HG02610 (cell line): ENCODE measurements at regions not wholly inside any gene's neighbourhood (a gene's known extent, or its start where the extent isn't known, plus 50 kb on each side); places are given as distances from the start of the nearest gene placed in this dataset.
A peak's percentile ranks its signal among the peaks of the same experiment; 100 is the strongest.
"Not testable (repeated sequence)": the region's sequence is repeated elsewhere in the genome, so short reads cannot be mapped to it uniquely, and the experiment has no call there.

Experiments
- ATAC-seq: cut with Tn5 transposase; IDR thresholded peaks from one replicate; pipeline ENCODE4 v1.9.1; 2021; ENCODE audit warnings: mild to moderate bottlenecking, moderate library complexity; ENCODE audit not compliant: unreplicated experiment

GRCh38 chr4:10853196-10853595 is 168.6 kb upstream of the CLNK start:
- ATAC-seq = no peak

DNA sequence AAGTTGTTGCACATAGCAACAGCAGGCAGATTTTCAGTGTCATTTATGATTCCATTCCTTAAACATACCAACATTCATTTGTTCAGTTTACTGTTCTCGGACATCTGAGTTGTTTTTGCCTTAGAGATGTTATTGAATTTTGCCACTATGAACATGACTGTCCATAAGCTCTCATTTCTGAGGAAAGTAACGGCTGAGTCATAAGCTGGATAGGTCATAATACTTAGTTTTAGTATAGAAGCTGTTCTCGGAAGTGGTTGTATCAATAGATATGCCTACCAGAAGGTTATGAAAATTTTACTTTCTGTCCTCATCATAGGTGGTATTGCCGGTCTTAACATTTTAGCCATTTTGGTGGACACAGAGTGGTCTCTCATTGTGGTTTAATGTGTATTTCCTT is 157.1 kb upstream of the CLNK start:
- ATAC-seq = no peak

DNA sequence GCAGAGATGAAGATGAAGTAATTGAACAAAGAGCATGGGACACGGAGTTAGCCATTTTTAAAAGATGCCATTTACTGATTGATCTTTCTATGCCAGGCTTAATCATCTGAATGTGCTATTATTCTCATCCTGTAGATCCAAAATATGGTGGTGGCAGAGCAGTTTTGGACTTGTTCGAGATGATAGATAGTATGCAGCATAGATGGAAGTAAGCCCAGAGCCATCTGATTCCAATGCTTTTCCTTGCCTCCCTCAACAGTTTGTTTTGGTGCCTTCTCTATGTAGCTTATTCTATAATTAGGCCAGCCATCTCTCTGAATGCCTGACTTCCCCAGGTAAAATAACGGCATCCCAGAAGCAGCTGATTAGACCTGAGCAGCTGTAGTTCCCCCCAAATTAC is 152.6 kb upstream of the CLNK start:
- ATAC-seq = no peak

DNA sequence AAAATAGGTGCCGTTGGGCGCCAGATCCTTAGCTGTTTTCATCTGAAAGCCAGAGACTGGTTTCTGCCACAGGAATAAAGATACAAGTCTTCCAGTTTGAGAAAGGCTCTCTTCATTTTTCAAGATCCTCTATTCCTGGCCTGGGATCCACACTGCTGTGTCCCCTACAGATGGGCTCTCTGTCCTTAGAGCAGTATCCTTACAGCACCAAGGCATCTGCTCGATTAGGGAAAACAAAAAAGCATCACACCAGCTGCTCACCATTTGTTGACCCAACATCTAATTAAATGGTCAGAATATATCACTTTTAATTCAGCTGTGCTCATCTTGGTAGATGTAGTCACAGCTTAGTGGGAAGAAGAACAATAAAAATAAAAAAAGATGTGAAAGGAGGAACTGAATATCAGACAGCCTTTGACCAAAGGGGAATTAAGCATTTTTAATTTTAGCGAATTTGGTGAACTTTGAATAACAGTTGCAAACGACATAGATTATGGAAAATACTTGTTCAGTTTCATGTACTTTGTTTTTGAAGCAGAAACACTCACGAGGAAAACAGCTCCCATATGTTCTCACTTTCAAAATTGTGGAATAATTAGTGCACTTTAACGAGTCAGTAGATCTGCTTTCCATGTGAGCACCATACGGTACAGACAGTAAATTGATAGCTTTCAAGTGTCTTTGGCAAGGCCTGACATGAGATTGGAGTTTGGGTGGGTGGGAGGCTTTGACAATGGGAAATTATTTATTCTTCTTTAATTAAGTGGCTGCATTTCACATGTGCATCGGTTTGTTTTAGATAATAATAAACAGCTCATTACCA is 148.4 kb upstream of the CLNK start:
- ATAC-seq = no peak

DNA sequence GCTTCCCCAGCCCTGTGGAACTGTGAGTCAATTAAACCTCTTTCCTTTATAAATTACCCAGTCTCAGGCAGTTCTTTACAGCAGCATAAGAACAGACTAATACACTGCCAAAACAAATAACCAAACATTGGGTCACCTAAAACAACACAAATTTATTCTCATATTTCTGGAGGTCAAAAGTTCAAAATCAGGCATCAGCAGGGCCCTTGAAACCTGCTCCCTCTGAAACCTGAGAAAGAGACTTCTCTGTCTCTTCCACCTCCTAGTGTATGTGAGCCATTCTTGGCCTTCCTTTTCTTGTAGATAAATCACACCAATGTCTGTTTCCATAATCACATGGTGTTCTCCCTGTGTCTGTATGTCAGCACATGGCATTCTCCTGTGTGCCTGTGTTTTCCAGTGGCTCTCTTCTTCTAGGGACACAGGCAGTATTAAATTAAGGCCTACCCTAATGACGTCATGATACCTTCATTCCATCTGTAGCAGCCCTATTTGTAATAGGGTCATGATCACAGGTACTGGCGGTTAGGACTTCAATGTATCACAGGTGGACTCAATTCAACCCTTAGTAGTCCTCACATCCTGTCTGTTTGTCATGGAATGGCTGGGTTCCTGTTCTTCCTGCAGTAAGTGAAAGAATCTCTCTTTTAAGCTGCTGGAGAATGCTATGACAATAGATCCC is 147.3 kb upstream of the CLNK start:
- no peak for ATAC-seq

- ATAC-seq = not testable (repeated sequence)
Observed at GRCh38 chr4:10828918-10829538, 144.5 kb upstream of the CLNK start.

GRCh38 chr4:10821826-10822225 is 137.3 kb upstream of the CLNK start:
- ATAC-seq = no peak

DNA sequence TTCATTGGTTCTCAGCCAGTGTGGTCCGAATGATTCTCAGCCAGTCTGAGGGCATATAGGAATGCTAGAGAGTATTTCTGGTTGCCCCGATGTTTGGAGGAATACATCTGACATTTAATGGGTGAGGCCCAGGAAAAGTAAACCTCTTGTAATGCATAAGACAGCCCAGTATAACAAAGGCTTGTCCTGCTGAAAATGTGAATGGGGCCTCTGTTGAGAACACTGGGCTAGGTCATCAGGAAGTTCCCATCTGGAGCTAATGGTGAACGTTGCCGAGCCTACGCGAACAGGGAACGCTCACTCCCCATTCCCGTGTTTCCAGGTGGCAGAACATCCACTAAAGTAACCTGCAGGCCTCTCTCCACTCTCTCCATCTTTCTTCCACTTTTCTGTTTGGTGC is 132.0 kb upstream of the CLNK start:
- ATAC-seq = no peak

DNA sequence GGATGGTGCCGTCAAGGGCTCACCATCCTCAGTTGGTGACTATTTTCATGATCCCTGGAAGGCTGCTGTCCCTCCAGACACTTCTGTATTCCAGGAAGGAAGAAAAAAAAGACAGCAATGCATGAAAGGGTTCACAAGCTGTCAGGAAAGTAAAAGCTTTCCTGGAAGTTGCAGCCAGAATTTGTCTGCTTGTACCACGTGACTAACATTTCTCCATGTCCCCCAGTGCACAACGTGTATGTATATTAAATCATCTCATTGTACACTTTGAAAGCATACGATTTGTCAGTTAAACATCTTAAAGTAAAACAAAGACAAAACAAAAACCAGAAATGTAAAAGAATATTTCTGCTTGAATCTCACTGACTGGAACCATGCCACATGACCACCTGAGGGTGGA is 127.4 kb upstream of the CLNK start:
- ATAC-seq = no peak

DNA sequence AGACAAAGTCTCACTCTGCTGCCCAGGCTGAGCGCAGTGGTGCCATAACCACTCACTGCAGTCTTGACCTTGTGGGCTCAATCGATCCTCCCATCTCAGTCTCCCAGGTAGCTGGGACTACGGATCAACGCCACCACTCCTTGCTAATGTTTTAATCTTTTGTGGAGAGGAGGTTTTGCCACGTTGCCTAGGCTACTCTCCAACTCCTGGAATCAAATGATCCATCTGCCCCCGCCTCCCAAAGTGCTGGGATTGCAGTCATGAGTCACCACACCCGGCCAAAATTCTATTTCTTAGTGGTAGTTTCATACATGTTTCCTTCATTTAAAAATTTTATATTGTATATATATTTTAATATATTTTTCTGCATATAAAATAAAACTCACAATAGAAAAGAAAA is 125.8 kb upstream of the CLNK start:
- ATAC-seq = no peak

DNA sequence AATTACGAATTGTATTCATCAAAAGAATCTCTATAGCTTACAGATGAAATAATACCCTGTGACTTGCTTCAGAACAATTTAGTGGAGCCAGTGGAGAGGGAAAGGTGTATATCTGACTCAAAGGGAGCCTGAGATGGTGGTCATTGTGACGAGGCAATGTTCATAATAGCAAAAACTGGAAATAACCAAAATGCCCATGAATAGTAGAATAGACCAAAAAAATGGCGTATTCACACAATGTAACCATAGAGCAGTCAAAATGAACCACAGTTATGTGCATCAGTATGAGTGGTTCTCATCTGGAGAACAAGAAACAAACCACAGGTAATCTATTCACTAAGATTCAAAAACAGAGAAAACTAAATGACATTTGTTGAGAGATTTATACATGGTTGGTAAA is 125.3 kb upstream of the CLNK start:
- ATAC-seq = peak; percentile 97

DNA sequence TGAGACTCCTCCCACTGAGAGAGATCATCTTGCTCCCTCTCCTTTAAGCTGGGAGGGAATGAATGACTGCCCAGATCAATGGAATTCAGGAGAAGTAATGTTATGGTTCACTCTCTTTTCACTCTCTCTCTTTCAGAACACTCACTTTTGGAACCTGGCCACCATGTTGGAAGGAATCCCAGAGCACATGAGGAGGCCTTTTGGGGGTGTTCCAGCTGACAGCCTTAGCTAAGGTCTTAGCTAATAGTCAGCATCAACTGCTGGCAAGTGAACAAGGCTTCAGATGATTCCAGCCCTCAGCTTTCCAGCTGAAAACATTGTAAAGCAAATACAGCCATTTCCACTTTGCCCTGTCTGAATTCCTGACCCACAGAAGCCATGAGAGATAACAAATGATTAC is 124.0 kb upstream of the CLNK start:
- no peak for ATAC-seq

GRCh38 chr4:10806953-10807645 is 122.5 kb upstream of the CLNK start:
- ATAC-seq = no peak

DNA sequence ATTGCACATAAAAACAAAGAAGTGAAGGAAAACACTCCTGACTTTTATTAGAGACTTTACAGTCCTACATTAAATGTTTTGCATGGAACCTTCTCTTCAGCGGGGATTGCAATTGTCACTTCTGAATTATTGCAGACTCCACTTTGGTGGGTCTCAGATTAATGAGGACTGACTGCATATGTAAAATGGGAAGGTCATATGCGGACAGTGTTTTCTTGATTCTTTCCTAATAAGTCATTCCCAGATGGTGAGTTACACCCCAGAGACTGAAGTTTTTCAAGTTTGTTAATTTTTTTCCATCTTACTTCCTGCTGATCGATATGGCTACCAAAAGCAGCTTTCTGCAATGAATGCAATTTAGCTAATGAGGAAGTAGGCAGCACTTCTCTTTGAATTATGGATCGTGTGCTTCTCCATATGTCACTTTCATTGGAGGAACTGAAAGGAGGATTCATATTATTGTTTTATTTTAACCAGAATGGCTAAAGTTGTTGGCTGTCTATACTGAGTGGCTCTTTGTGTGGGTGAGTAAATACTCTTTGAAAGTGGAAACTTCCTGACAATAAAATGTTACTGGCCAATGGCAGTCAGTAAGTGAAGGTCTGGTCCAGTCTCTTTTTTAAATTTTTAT is 119.3 kb upstream of the CLNK start:
- no peak for ATAC-seq

DNA sequence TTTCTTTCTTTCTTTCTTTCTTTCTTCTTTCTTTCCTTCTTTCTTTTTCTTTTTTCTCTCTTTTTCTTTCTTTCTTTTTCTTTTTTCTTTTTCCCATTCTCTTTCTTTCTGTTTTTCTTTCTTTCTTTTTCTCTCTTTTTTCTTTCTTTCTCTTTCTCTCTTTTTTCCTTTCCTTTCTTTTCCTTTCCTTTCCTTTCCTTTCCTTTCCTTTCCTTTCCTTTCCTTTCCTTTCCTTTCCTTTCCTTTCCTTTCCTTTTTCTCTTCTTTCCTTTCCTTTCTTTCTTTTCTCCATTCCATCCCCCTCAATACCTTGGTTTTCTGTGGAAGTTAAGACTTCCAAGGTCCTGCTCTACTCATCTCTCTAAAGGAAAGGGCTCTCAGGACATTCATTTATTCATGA is 102.8 kb upstream of the CLNK start:
- no peak for ATAC-seq

DNA sequence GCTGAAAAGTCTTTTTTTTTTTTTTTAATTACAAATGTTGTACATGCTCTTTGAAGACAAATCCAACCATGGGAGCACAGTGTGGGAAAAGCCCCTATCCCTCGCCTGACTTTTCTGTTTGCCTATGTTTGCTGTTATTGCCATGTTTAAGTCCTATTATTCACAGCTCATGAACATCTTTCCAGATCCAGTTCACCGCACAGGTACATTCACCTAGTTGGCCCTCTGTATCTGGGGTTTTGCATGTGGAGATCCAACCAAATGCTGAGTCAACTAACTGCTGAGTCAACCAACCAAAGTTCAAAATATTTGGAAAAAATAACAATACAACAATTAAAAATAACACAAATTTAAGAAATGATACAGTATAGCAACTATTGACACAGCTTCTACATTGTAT is 100.1 kb upstream of the CLNK start:
- no peak for ATAC-seq

DNA sequence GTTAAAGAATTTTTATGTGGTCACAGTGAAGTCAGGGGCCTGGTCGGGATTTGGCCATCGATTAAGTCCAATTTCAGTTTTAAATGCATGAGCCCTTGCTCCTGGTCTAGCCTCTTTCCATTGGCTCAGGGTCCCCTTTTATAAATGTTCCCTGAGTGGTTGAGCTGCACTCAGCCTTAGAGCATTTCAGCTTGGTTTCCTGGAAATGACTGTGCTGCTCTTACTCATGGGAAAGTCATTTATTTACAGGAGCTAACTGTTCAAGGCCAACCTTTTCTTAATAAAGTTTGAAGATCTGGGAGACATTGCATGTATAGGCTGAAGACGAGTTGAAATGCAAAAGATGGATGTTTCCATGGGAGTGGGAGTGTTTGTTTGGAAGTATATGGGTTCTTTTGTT is 98.8 kb upstream of the CLNK start:
- ATAC-seq = no peak

- ATAC-seq = peak; percentile 43
Observed at GRCh38 chr4:10781805-10782204, 97.2 kb upstream of the CLNK start.

DNA sequence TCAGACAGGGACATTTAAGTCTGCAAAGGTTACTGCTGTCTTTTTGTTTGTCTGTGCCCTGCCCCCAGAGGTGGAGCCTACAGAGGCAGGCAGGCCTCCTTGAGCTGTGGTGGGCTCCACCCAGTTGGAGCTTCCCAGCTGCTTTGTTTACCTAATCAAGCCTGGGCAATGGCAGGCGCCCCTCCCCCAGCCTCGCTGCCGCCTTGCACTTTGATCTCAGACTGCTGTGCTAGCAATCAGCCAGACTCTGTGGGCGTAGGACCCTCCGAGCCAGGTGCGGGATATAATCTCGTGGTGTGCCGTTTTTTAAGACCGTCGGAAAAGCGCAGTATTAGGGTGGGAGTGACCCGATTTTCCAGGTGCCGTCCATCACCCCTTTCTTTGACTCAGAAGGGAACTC is 96.2 kb upstream of the CLNK start:
- ATAC-seq = not testable (repeated sequence)

- not testable (repeated sequence) for ATAC-seq
Observed at GRCh38 chr4:10775132-10775531, 90.6 kb upstream of the CLNK start.

DNA sequence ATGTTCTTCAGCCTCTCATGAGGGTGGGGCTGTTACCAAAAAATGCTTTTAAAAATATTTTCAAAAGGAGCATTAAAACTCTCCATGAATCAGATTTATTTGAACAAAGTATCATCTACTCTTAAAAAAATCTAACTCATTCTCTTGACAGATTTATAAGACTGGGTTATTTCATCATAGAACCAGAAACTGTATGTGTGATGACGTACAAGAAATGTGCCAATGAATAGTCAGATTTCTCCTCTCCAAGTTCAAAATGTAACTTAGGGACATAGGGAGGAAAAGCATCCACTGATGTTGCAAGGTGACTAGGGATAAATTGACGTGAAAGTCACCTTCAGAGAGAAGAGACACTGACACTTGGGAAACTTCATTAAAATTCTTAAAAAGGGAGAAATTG is 89.1 kb upstream of the CLNK start:
- no peak for ATAC-seq
